ENCODE measurements at regions not wholly inside any gene's neighbourhood (a gene's known extent, or its start where the extent isn't known, plus 50 kb on each side); places are given as distances from the start of the nearest gene placed in this dataset.

DNA sequence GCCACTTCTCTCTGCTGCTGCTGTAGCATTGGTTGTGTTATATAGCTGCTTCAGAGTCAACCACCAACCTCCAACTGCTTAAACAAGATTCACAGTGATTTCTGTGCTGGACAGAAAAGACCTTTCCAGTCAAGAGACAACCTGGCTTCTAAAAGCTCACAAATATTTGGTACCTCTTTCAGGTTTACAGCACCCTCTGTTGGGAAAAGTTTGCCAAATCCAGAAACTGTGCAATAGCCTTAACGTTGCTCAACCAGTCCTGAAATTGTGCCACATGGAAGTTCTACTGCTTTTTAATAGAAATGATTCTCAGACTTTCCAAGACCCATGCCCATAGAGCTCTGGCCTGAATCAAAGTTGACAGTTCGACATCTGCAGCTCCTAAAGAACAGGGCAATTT, 842.1 kb upstream of the HTR2C start:
- Histone ChIP-seq H3K27ac (replicated peaks; ENCODE audit: low read length) (no peak overlapping the region), H3K27me3 (ENCODE audit: control insufficient read depth in 3 of 3, insufficient read depth in 3 of 3, low read depth in 1 of 3, low read length in 3 of 3) (no peaks in the 10 kb centered on the region), H2BK120ac (ENCODE audit: low read depth, low read length) (no peak overlapping the region), H3K9ac (ENCODE audit: low read depth, low read length, poor library complexity) (no peak overlapping the region), H3K9me3 (replicated peaks in 1 of 2; ENCODE audit: control insufficient read depth in 2 of 2, insufficient read depth in 1 of 2, low read depth in 1 of 2, low read length in 2 of 2) (no peaks in the 10 kb centered on the region), H3K4me2 (ENCODE audit: insufficient read depth, low read length, poor library complexity, severe bottlenecking) (no peak overlapping the region), H4K91ac (ENCODE audit: low read depth, low read length, poor library complexity) (no peak overlapping the region), H3K4me3 (ENCODE audit: low read length in 2 of 2) (no peak overlapping the region), H2BK12ac (ENCODE audit: low read length) (no peak overlapping the region), H3K4me1 (ENCODE audit: control insufficient read depth in 2 of 2, insufficient read depth in 1 of 2, low read depth in 1 of 2, low read length in 2 of 2) (no peaks in the 10 kb centered on the region), H4K8ac (ENCODE audit: low read depth, low read length) (no peak overlapping the region), H3K36me3 (replicated peaks in 1 of 2; ENCODE audit: control insufficient read depth in 2 of 2, insufficient read depth in 2 of 2, low read length in 2 of 2) (no peaks in the 10 kb centered on the region), H3K79me1 (ENCODE audit: low read depth, low read length) (no peaks in the 10 kb centered on the region), H3K23ac (ENCODE audit: low read depth, low read length, poor library complexity) (no peak overlapping the region), H2AK5ac (ENCODE audit: low read depth, low read length) (no peak overlapping the region), H3K14ac (ENCODE audit: low read length) (no peak overlapping the region), H3K4ac (ENCODE audit: low read length) (no peak overlapping the region), H3K18ac (ENCODE audit: low read length) (no peak overlapping the region), H2AFZ (ENCODE audit: low read length) (no peak overlapping the region), H2BK15ac (ENCODE audit: low read length) (no peak overlapping the region), H2BK5ac (ENCODE audit: low read length) (no peak overlapping the region)
- DNase-seq (ENCODE audit: low spot score), result no peak
- WGBS, 2 donors (ENCODE audit: extremely low coverage in 2 of 2, insufficient read length in 2 of 2, insufficient replicate concordance in 1 of 2), result no CpG with 5 or more reads among the region's 2 CpGs

DNA sequence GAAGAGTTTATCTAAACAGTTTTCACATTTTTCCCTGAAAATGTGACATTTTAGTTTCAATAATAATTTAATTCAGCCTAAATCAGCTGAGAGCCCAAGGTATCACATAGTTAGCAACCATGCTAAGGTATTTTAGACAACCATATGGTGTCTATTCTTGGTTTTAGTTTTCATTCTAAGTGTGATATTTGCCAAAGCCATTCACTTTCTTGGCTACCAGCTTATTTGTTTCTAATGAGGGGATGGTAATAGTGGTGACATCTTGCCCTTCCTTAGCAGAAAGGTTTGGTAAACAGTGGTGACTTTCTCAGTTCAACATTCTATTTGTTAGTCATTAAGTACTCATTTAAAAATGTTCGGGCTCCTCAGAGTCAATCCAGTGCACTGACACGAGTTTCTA, 854.9 kb upstream of the HTR2C start:
- H3K27me3 ChIP-seq (ENCODE audit: control insufficient read depth in 3 of 3, insufficient read depth in 3 of 3, low read depth in 1 of 3, low read length in 3 of 3), result no peaks in the 10 kb centered on the region
- no peaks in the 10 kb centered on the region for H3K9me3 ChIP-seq (replicated peaks in 1 of 2; ENCODE audit: control insufficient read depth in 2 of 2, insufficient read depth in 1 of 2, low read depth in 1 of 2, low read length in 2 of 2)
- no peak overlapping the region for H2BK5ac ChIP-seq (ENCODE audit: low read length)
- no peak for DNase-seq (ENCODE audit: low spot score)
- H2BK15ac ChIP-seq (ENCODE audit: low read length), result no peak overlapping the region
- no peak overlapping the region for H3K4me3 ChIP-seq (ENCODE audit: low read length in 2 of 2)
- no peak overlapping the region for H2BK120ac ChIP-seq (ENCODE audit: low read depth, low read length)
- H4K91ac ChIP-seq (ENCODE audit: low read depth, low read length, poor library complexity), result no peak overlapping the region
- no peaks in the 10 kb centered on the region for H3K4me1 ChIP-seq (ENCODE audit: control insufficient read depth in 2 of 2, insufficient read depth in 1 of 2, low read depth in 1 of 2, low read length in 2 of 2)
- no peak overlapping the region for H3K27ac ChIP-seq (replicated peaks; ENCODE audit: low read length)
- no peak overlapping the region for H2BK12ac ChIP-seq (ENCODE audit: low read length)
- no peaks in the 10 kb centered on the region for H3K79me1 ChIP-seq (ENCODE audit: low read depth, low read length)
- H3K23ac ChIP-seq (ENCODE audit: low read depth, low read length, poor library complexity), result no peak overlapping the region
- H4K8ac ChIP-seq (ENCODE audit: low read depth, low read length), result no peak overlapping the region
- H3K36me3 ChIP-seq (replicated peaks in 1 of 2; ENCODE audit: control insufficient read depth in 2 of 2, insufficient read depth in 2 of 2, low read length in 2 of 2), result no peaks in the 10 kb centered on the region
- no peak overlapping the region for H2AK5ac ChIP-seq (ENCODE audit: low read depth, low read length)
- no peak overlapping the region for H3K18ac ChIP-seq (ENCODE audit: low read length)
- H3K14ac ChIP-seq (ENCODE audit: low read length), result no peak overlapping the region
- no CpG with 5 or more reads among the region's 2 CpGs for WGBS, 2 donors (ENCODE audit: extremely low coverage in 2 of 2, insufficient read length in 2 of 2, insufficient replicate concordance in 1 of 2)
- H3K4ac ChIP-seq (ENCODE audit: low read length), result no peak overlapping the region
- no peak overlapping the region for H3K4me2 ChIP-seq (ENCODE audit: insufficient read depth, low read length, poor library complexity, severe bottlenecking)
- no peak overlapping the region for H2AFZ ChIP-seq (ENCODE audit: low read length)
- H3K9ac ChIP-seq (ENCODE audit: low read depth, low read length, poor library complexity), result no peak overlapping the region

DNA sequence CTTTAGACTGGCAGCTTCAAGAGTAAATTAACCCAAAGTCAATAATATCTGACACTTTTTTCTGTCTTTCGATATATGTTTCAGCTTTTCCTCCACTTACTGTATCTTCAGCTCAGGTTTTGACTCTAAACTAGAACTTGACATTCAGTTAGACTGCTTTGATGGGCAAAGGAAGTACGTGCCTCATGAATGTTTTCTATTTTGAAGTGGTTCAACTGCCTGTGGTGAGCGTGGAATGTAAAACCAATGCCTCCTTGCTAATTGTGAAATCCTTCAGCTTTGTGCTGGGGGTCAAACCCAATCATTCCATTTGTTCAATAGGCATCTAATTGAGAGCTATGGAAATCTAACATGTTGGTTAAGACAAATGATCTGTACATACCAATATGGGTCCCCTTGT, 857.0 kb upstream of the HTR2C start:
- no peak overlapping the region for H4K8ac ChIP-seq (ENCODE audit: low read depth, low read length)
- no peak overlapping the region for H3K27ac ChIP-seq (replicated peaks; ENCODE audit: low read length)
- no peak overlapping the region for H3K4me3 ChIP-seq (ENCODE audit: low read length in 2 of 2)
- no peak overlapping the region for H2BK120ac ChIP-seq (ENCODE audit: low read depth, low read length)
- no peak overlapping the region for H3K4me2 ChIP-seq (ENCODE audit: insufficient read depth, low read length, poor library complexity, severe bottlenecking)
- H3K36me3 ChIP-seq (replicated peaks in 1 of 2; ENCODE audit: control insufficient read depth in 2 of 2, insufficient read depth in 2 of 2, low read length in 2 of 2), result no peaks in the 10 kb centered on the region
- DNase-seq (ENCODE audit: low spot score), result no peak
- H3K4ac ChIP-seq (ENCODE audit: low read length), result no peak overlapping the region
- no peak overlapping the region for H2AFZ ChIP-seq (ENCODE audit: low read length)
- WGBS, 2 donors (ENCODE audit: extremely low coverage in 2 of 2, insufficient read length in 2 of 2, insufficient replicate concordance in 1 of 2), result no CpG with 5 or more reads among the region's 3 CpGs
- no peaks in the 10 kb centered on the region for H3K27me3 ChIP-seq (ENCODE audit: control insufficient read depth in 3 of 3, insufficient read depth in 3 of 3, low read depth in 1 of 3, low read length in 3 of 3)
- no peaks in the 10 kb centered on the region for H3K9me3 ChIP-seq (replicated peaks in 1 of 2; ENCODE audit: control insufficient read depth in 2 of 2, insufficient read depth in 1 of 2, low read depth in 1 of 2, low read length in 2 of 2)
- H2BK5ac ChIP-seq (ENCODE audit: low read length), result no peak overlapping the region
- H2BK12ac ChIP-seq (ENCODE audit: low read length), result no peak overlapping the region
- no peak overlapping the region for H2AK5ac ChIP-seq (ENCODE audit: low read depth, low read length)
- H4K91ac ChIP-seq (ENCODE audit: low read depth, low read length, poor library complexity), result no peak overlapping the region
- H3K9ac ChIP-seq (ENCODE audit: low read depth, low read length, poor library complexity), result no peak overlapping the region
- no peaks in the 10 kb centered on the region for H3K4me1 ChIP-seq (ENCODE audit: control insufficient read depth in 2 of 2, insufficient read depth in 1 of 2, low read depth in 1 of 2, low read length in 2 of 2)
- H3K79me1 ChIP-seq (ENCODE audit: low read depth, low read length), result no peaks in the 10 kb centered on the region
- no peak overlapping the region for H2BK15ac ChIP-seq (ENCODE audit: low read length)
- H3K14ac ChIP-seq (ENCODE audit: low read length), result no peak overlapping the region
- no peak overlapping the region for H3K18ac ChIP-seq (ENCODE audit: low read length)
- H3K23ac ChIP-seq (ENCODE audit: low read depth, low read length, poor library complexity), result no peak overlapping the region

DNA sequence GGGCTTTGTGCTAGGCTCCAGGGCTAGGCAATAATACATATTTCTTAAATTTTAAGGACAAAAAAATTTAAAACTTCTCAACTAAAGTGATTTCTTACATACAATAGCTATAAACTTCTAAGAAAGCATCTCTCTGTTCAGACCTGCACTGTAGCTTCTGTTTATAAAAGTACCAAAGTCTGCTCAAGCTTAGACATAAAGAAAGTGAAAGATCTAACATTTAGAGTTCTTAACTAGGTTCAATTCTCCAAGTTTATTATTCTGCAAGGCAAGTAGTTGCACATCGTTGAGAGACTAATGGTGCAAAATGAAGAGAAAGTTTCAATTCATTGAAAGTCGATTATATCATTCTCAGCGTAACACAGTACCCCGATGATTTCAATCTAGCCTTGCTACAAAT, 857.4 kb upstream of the HTR2C start:
- no peak overlapping the region for H2BK120ac ChIP-seq (ENCODE audit: low read depth, low read length)
- no peak overlapping the region for H3K14ac ChIP-seq (ENCODE audit: low read length)
- H2BK5ac ChIP-seq (ENCODE audit: low read length), result no peak overlapping the region
- H2BK15ac ChIP-seq (ENCODE audit: low read length), result no peak overlapping the region
- no peak overlapping the region for H3K23ac ChIP-seq (ENCODE audit: low read depth, low read length, poor library complexity)
- no peaks in the 10 kb centered on the region for H3K27me3 ChIP-seq (ENCODE audit: control insufficient read depth in 3 of 3, insufficient read depth in 3 of 3, low read depth in 1 of 3, low read length in 3 of 3)
- H4K91ac ChIP-seq (ENCODE audit: low read depth, low read length, poor library complexity), result no peak overlapping the region
- H2AFZ ChIP-seq (ENCODE audit: low read length), result no peak overlapping the region
- H3K9me3 ChIP-seq (replicated peaks in 1 of 2; ENCODE audit: control insufficient read depth in 2 of 2, insufficient read depth in 1 of 2, low read depth in 1 of 2, low read length in 2 of 2), result no peaks in the 10 kb centered on the region
- no peak overlapping the region for H2AK5ac ChIP-seq (ENCODE audit: low read depth, low read length)
- DNase-seq (ENCODE audit: low spot score), result no peak
- no peak overlapping the region for H3K4ac ChIP-seq (ENCODE audit: low read length)
- no peak overlapping the region for H3K9ac ChIP-seq (ENCODE audit: low read depth, low read length, poor library complexity)
- H3K36me3 ChIP-seq (replicated peaks in 1 of 2; ENCODE audit: control insufficient read depth in 2 of 2, insufficient read depth in 2 of 2, low read length in 2 of 2), result no peaks in the 10 kb centered on the region
- H3K4me2 ChIP-seq (ENCODE audit: insufficient read depth, low read length, poor library complexity, severe bottlenecking), result no peak overlapping the region
- H3K4me3 ChIP-seq (ENCODE audit: low read length in 2 of 2), result no peak overlapping the region
- H3K4me1 ChIP-seq (ENCODE audit: control insufficient read depth in 2 of 2, insufficient read depth in 1 of 2, low read depth in 1 of 2, low read length in 2 of 2), result no peaks in the 10 kb centered on the region
- no peak overlapping the region for H4K8ac ChIP-seq (ENCODE audit: low read depth, low read length)
- no CpG with 5 or more reads among the region's 4 CpGs for WGBS, 2 donors (ENCODE audit: extremely low coverage in 2 of 2, insufficient read length in 2 of 2, insufficient replicate concordance in 1 of 2)
- no peak overlapping the region for H2BK12ac ChIP-seq (ENCODE audit: low read length)
- no peak overlapping the region for H3K18ac ChIP-seq (ENCODE audit: low read length)
- H3K27ac ChIP-seq (replicated peaks; ENCODE audit: low read length), result no peak overlapping the region
- H3K79me1 ChIP-seq (ENCODE audit: low read depth, low read length), result no peaks in the 10 kb centered on the region

Data from neuronal stem cell (in vitro differentiated cells).